ENCODE measurements at regions not wholly inside any gene's neighbourhood (a gene's known extent, or its start where the extent isn't known, plus 50 kb on each side); places are given as distances from the start of the nearest gene placed in this dataset.

GRCh38 chr11:42065199-42065598 lies 605.7 kb upstream of the LRRC4C start:
- no peak for TF ChIP-seq CTCF (IDR thresholded peaks at IDR 0.05)
- no peak for TF ChIP-seq POLR2A (IDR thresholded peaks at IDR 0.05)

Measured in transverse colon (tissue), 3 donors.